ENCODE measurements at regions not wholly inside any gene's neighbourhood (a gene's known extent, or its start where the extent isn't known, plus 50 kb on each side); places are given as distances from the start of the nearest gene placed in this dataset.

- no peak for TF ChIP-seq EZH2 (IDR thresholded peaks at IDR 0.05; ENCODE audit: borderline replicate concordance, insufficient read depth, low read depth, low read length, poor library complexity, severe bottlenecking)
- TF ChIP-seq CTCF (IDR thresholded peaks at IDR 0.05): no peak
- intact Hi-C loops (cut with micrococcal nuclease): no loop called here
- Mint-ChIP-seq H3K27ac (no peak overlapping the region), H3K27me3 (peaks cover 4% of the 10 kb centered on the region), H3K4me1 (no peaks in the 10 kb centered on the region), H3K4me3 (no peak overlapping the region), H3K9me3 (ENCODE audit: insufficient read depth) (peaks cover 4% of the 10 kb centered on the region)
- H3K9me3 ChIP-seq (ENCODE audit: control extremely low read depth in 1 of 3, control insufficient read depth in 2 of 3, insufficient read depth in 1 of 3, low read length in 2 of 3): peaks cover 0 to 3% (median 0%) of the 10 kb centered on the region in 3 donors
- CTCF ChIA-PET: no interaction called here
- no peaks in the 10 kb centered on the region for H3K36me3 ChIP-seq (replicated peaks in 1 of 2; ENCODE audit: control extremely low read depth in 1 of 2, control insufficient read depth in 1 of 2, extremely low read depth in 1 of 2, insufficient read depth in 2 of 2, low read length in 1 of 2)
- H3K4me3 ChIP-seq (ENCODE audit: control extremely low read depth in 1 of 5, extremely low read depth in 1 of 5, insufficient read depth in 1 of 5, low read depth in 2 of 5, low read length in 4 of 5): no peak overlapping the region
- H3K79me2 ChIP-seq (ENCODE audit: control insufficient read depth, insufficient read depth, low read length): no peaks in the 10 kb centered on the region
- POLR2A ChIA-PET: no interaction called here
- no peak overlapping the region for H3K9ac ChIP-seq (ENCODE audit: low read length)
- H3K27ac ChIP-seq (ENCODE audit: low read length in 2 of 2): no peak overlapping the region
- DNase-seq (no peak), ATAC-seq (ENCODE audit: low read depth) (no peak)
- H2AFZ ChIP-seq (ENCODE audit: insufficient read depth, low read depth, low read length, poor library complexity, severe bottlenecking): no peak overlapping the region
- H3K27me3 ChIP-seq (replicated peaks in 1 of 4; ENCODE audit: control extremely low read depth in 1 of 4, control insufficient read depth in 3 of 4, insufficient read depth in 4 of 4, low read length in 3 of 4): peaks cover 0 to 2% (median 0%) of the 10 kb centered on the region in 4 experiments
- 96% methylated on average over 3 of the region's 5 CpGs for WGBS (ENCODE audit: insufficient coverage)
- no peaks in the 10 kb centered on the region for H3K4me1 ChIP-seq (ENCODE audit: control insufficient read depth in 2 of 2, insufficient read depth in 2 of 2, low read length in 2 of 2)
- H3K4me2 ChIP-seq (replicated peaks; ENCODE audit: low read depth, low read length, poor library complexity, severe bottlenecking): no peak overlapping the region
- no peaks in the 10 kb centered on the region for H4K20me1 ChIP-seq (ENCODE audit: control insufficient read depth, insufficient read depth, low read length, poor library complexity, severe bottlenecking)
Observed at GRCh38 chr2:16152071-16152927, 211.9 kb downstream of the MYCN start.

GRCh38 chr2:16151651-16152050, 211.3 kb downstream of the MYCN start:
- no peaks in the 10 kb centered on the region for H3K79me2 ChIP-seq (ENCODE audit: control insufficient read depth, insufficient read depth, low read length)
- ATAC-seq (ENCODE audit: low read depth) (no peak), DNase-seq (no peak)
- no peak overlapping the region for H3K27ac Mint-ChIP-seq
- 100% methylated on average over 2 of the region's 4 CpGs for WGBS (ENCODE audit: insufficient coverage)
- TF ChIP-seq CTCF (IDR thresholded peaks at IDR 0.05) (no peak), EZH2 (IDR thresholded peaks at IDR 0.05; ENCODE audit: borderline replicate concordance, insufficient read depth, low read depth, low read length, poor library complexity, severe bottlenecking) (no peak)
- H3K4me1 ChIP-seq (ENCODE audit: control insufficient read depth in 2 of 2, insufficient read depth in 2 of 2, low read length in 2 of 2): no peaks in the 10 kb centered on the region
- H3K4me3 ChIP-seq (ENCODE audit: control extremely low read depth in 1 of 5, extremely low read depth in 1 of 5, insufficient read depth in 1 of 5, low read depth in 2 of 5, low read length in 4 of 5): no peak overlapping the region
- H3K9me3 ChIP-seq (ENCODE audit: control extremely low read depth in 1 of 3, control insufficient read depth in 2 of 3, insufficient read depth in 1 of 3, low read length in 2 of 3): peaks cover 0 to 3% (median 0%) of the 10 kb centered on the region in 3 donors
- H3K9me3 Mint-ChIP-seq (ENCODE audit: insufficient read depth): peaks cover 4% of the 10 kb centered on the region
- POLR2A ChIA-PET: no interaction called here
- H3K27me3 Mint-ChIP-seq: peaks cover 4% of the 10 kb centered on the region
- H3K4me1 Mint-ChIP-seq: no peaks in the 10 kb centered on the region
- H3K4me2 ChIP-seq (replicated peaks; ENCODE audit: low read depth, low read length, poor library complexity, severe bottlenecking): no peak overlapping the region
- H3K4me3 Mint-ChIP-seq: no peak overlapping the region
- H3K27ac ChIP-seq (ENCODE audit: low read length in 2 of 2): no peak overlapping the region
- no peak overlapping the region for H3K9ac ChIP-seq (ENCODE audit: low read length)
- peaks cover 0 to 2% (median 0%) of the 10 kb centered on the region in 4 experiments for H3K27me3 ChIP-seq (replicated peaks in 1 of 4; ENCODE audit: control extremely low read depth in 1 of 4, control insufficient read depth in 3 of 4, insufficient read depth in 4 of 4, low read length in 3 of 4)
- no peaks in the 10 kb centered on the region for H4K20me1 ChIP-seq (ENCODE audit: control insufficient read depth, insufficient read depth, low read length, poor library complexity, severe bottlenecking)
- CTCF ChIA-PET: no interaction called here
- intact Hi-C loops (cut with micrococcal nuclease): no loop called here
- H3K36me3 ChIP-seq (replicated peaks in 1 of 2; ENCODE audit: control extremely low read depth in 1 of 2, control insufficient read depth in 1 of 2, extremely low read depth in 1 of 2, insufficient read depth in 2 of 2, low read length in 1 of 2): no peaks in the 10 kb centered on the region
- no peak overlapping the region for H2AFZ ChIP-seq (ENCODE audit: insufficient read depth, low read depth, low read length, poor library complexity, severe bottlenecking)

Measured in B cell (primary cell).